Hepatocyte (in vitro differentiated cells): ENCODE measurements at regions not wholly inside any gene's neighbourhood (a gene's known extent, or its start where the extent isn't known, plus 50 kb on each side); places are given as distances from the start of the nearest gene placed in this dataset.

ENCODE experiments used
- CTCF ChIP-seq: fragments of 200-600 bp; sonication (generic); IDR thresholded peaks from 2 replicates; pipeline ENCODE4 v1.5.1; 2016; ENCODE audit warnings: antibody characterized with exemption, mild to moderate bottlenecking; ENCODE audit not compliant: poor library complexity
- EZH2 ChIP-seq: fragments of 200-600 bp; sonication (generic); IDR thresholded peaks from 2 replicates; pipeline ENCODE4 v1.6.1; 2016; ENCODE audit warnings: antibody characterized with exemption, mild to moderate bottlenecking, borderline replicate concordance

GRCh38 chr6:155548576-155548975 is 92.9 kb upstream of the NOX3 start:
- TF ChIP-seq CTCF (no peak), EZH2 (no peak)
